ENCODE measurements at regions not wholly inside any gene's neighbourhood (a gene's known extent, or its start where the extent isn't known, plus 50 kb on each side); places are given as distances from the start of the nearest gene placed in this dataset.

GRCh38 chr2:195606179-195606578 lies 50.8 kb upstream of the SLC39A10 start:
- no peak for DNase-seq

DNA sequence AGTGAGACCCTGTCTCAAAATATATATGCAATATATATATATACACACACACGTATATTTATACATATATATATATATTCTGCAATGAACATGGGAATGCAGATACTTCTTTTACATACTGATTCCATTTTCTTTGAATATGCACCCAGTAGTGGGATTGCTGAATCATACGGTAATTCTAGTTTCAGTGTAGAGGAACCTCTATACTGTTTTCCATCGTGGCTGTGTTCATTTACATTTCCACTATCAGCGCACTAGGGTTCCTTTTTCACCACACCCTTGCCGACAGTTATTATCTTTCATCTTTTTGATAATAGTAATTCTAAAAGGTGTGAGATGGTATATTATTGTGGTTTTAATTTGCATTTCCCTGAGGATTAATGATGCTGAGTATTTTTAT lies 52.3 kb upstream of the SLC39A10 start:
- no peak for DNase-seq

- DNase-seq = no peak
Observed at GRCh38 chr2:195603998-195604397, 53.0 kb upstream of the SLC39A10 start.

GRCh38 chr2:195603408-195603807 lies 53.6 kb upstream of the SLC39A10 start:
- DNase-seq = no peak

- no peak for DNase-seq
Observed at GRCh38 chr2:195602687-195603086, 54.3 kb upstream of the SLC39A10 start.

DNA sequence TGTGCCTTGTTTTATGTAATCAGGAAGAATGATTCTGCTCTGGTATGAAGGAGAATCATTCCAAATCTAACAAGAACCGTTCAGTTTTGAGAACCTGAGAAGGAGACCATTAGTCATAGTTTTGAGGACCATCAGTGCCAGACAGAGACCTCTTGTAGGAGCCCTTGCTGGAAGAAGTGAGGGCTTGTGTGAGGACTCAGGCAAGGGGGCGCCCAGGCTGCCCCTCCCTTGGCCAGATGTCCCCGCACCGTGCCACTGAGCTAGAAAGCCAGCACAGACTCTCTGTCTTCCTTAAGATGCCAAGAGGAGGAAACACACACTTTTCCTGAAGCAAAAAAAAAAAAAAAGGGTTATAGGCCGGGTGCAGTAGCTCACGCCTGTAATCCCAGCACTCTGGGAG lies 55.7 kb upstream of the SLC39A10 start:
- DNase-seq = no peak

DNA sequence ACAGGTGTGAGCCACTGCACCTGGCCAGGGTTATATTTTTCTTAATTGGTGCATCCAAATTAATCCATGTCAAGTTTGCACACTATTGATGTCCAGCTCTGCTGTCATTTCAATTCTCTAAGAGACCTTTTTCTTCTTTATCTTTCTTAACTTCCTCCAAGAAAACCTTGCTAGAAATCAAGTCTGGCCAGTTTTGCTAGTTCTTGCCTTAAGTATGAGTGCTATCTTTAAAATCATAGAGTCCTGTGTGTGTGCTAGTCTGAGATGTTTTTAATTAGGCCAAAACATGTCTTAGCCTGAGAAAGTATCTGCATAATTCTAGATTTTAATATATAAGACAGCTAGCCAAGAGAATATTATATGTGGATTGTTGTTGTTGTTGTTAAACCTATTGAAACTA lies 56.2 kb upstream of the SLC39A10 start:
- DNase-seq = no peak

GRCh38 chr2:195596840-195597239 lies 60.2 kb upstream of the SLC39A10 start:
- no peak for DNase-seq

DNA sequence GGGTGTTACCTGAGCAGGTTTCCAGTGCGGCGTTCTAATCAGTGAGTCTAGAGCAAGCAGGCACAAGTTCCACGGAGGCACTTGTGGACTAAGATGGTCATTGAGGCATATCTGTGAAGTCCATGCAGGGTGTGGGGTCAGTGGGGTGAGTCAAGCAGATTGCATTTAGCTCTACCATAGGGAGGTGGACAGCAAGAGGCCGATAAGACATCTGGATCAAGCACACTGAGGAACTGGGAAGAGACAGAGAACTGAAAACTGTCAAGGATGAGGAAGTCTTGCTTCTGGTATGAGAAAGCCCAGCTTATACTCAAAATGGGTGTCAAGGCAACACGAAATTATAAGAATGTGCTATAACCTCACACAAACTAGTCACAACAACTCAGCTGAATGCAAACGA lies 61.2 kb upstream of the SLC39A10 start:
- no peak for DNase-seq

GRCh38 chr2:195594919-195595694 lies 61.9 kb upstream of the SLC39A10 start:
- no peak for DNase-seq

GRCh38 chr2:195594248-195594647 lies 62.8 kb upstream of the SLC39A10 start:
- no peak for DNase-seq

DNA sequence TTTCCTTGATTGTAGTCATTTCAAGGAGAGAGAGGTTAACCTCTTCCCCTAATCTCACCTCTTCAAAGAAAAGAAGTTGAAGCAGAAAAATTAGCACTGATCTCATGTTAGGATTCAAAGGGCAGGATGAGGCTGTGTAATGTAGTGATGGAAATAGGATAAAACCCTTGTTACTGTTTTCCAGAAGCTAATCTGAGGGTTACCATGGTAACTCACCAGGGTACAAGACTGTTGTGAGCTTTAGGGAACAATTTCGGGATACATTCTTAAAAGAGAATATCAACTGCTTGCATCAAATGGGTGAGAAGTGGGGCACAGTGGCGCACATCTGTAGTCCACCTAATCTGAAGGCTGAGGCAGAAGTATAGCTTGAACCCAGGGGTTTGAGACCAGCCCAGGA lies 64.9 kb upstream of the SLC39A10 start:
- no peak for DNase-seq

GRCh38 chr2:195590861-195591205 lies 66.2 kb upstream of the SLC39A10 start:
- DNase-seq = no peak

- DNase-seq = no peak
Observed at GRCh38 chr2:195590199-195590860, 66.7 kb upstream of the SLC39A10 start.

DNA sequence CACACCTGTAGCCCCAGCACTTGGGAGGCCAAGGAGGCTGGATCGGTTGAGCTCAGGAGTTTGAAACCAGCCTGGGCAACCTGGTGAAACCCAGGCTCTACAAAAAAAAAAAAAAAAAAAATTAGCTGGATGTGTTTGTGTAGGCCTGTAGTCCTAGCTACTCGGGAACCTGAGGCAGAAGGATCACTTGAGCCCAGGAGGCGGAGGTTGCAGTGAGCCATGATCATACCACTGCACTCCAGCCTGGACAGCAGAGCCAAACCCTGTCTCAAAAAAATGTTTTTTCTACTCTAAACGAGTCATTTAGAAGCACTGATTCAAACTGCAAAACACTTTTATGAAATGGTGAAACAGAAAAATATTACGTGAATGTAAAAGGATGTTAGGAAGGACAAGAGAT lies 69.1 kb upstream of the SLC39A10 start:
- DNase-seq = no peak

GRCh38 chr2:195586062-195586714 lies 70.8 kb upstream of the SLC39A10 start:
- DNase-seq = no peak

GRCh38 chr2:195582188-195582587 lies 74.8 kb upstream of the SLC39A10 start:
- DNase-seq = no peak

GRCh38 chr2:195579776-195580555 lies 77.1 kb upstream of the SLC39A10 start:
- no peak for DNase-seq

DNA sequence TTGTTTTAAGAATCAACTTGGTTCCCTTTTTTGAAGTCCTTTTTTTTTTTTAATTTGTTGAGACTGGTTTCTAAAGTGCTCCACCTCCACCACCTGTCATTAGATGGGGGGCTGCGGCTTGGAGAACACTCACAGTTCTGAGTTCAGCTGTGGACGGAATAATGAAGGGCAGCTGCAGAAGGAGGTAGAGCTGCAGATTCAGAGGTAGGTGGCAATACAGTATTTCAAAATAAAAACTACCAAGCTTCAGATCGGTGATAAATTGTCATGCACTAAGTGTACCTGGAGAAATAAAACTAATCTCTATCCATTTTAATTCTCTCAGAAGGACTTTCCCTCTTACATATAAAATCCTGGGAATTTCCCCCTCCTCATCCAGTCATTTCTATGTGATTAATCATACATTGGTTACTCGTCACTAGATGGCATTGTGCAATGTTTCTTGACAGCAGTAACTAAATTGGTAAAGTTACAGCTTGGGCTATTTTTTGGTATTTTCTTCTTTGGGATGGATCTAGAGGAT lies 81.1 kb upstream of the SLC39A10 start:
- DNase-seq = no peak

DNA sequence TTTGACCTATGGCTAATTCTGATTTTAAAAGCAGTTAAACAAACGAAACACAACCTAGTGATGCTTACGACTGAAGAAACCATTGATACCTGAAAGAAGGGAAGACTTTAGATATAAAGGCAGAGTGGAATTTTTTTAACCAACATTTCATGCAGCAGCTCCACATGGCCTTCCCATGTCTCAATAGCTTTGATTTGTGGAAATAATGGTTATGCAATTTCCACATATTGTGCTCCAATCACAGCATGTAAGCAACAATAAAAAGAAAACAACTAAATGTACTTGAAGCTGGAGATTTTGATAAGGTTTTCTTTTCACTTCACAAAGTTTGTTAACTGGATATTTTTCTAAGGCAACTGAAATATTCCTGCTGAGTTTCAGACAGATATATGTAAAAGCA lies 82.0 kb upstream of the SLC39A10 start:
- DNase-seq = no peak

DNA sequence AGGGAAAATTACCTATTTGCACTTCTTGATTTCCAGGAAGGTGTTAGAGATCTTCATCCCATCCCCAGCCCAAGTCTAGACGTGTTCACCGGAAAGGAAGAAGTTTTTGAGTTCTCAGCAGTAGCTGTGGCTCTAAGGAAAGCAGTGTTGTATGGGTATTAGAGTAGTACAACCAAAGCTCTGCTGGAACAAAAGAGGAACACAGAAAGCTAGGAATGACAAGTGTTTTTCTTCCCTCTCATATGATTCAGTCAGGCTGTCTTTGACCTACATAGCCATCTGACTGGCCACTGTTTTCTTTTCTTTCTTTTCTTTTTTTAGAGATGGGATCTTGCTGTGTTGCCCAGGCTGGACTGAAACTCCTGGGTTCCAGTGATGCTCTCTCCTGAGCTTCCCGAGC lies 82.7 kb upstream of the SLC39A10 start:
- DNase-seq = no peak

DNA sequence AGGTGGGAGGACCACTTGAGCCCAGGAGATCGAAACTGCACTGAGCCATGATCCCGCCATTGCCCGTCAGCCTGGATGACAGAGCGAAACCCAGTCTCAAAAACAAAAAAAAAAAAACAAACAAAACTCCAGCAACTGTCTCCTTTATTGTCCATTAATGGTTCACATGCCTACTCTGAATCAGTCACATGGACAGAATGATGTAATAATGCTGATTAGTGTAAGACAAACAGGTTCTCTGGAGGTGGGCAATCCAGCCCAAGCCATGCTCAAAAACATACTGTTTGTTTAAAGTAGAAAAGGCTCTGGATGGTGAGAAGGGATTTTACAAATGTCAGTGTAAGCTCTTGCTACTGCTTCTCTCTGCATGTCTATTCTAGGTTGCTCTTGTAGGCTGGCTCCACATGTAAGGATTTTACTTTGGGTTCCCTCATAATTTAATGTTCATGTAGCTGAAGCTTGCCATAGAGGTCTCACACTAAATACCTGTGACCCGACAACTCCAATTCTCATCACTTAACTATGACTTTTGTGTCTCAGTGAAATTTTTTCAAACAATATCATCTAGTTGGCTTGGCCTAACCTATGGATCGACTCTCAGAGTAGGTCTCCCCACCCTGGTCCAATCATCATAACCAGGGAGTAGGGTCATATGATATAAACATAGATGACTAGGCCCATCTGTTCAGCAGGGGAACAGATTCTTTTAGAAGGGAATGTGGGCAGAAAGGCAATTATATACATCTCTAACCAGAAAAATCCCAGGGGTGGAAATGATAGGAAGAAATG lies 83.9 kb upstream of the SLC39A10 start:
- no peak for DNase-seq

Data from CD4-positive, alpha-beta T cell treated with Interleukin-6 for 4 hours (primary cell).